ENCODE measurements at regions not wholly inside any gene's neighbourhood (a gene's known extent, or its start where the extent isn't known, plus 50 kb on each side); places are given as distances from the start of the nearest gene placed in this dataset.
"Not testable (repeated sequence)": the region's sequence is repeated elsewhere in the genome, so short reads cannot be mapped to it uniquely, and the experiment has no call there.

DNA sequence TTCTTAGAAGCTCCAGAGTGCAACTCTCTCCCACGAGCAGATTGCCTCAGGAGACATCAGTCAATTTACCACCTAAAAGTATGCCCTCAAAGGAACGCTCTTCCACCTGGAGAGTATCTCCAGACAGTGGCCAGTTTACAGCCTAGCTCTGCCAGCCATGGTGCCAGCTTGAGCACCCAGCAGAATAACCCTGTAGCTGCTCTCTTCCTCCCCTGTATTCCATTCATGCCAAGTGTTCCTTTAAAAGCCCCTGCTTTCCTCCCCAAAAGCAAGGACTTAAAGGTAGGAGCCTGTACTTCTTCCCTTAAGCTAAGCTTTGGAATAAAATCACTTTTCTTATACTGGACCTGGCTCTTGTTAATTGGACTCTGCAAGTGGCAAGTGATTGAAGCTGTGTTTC lies 245.4 kb upstream of the TMEM132C start:
- Histone ChIP-seq H3K4me3 (ENCODE audit: low read length) (no peak overlapping the region), H3K4me1 (ENCODE audit: insufficient read depth, low read length) (no peaks in the 10 kb centered on the region), H2AFZ (ENCODE audit: low read depth, low read length) (no peak overlapping the region), H3K36me3 (ENCODE audit: insufficient read depth, low read length) (no peaks in the 10 kb centered on the region), H3K27me3 (ENCODE audit: insufficient read depth, low read length) (no peaks in the 10 kb centered on the region), H3K9me3 (ENCODE audit: low read length) (no peaks in the 10 kb centered on the region)

DNA sequence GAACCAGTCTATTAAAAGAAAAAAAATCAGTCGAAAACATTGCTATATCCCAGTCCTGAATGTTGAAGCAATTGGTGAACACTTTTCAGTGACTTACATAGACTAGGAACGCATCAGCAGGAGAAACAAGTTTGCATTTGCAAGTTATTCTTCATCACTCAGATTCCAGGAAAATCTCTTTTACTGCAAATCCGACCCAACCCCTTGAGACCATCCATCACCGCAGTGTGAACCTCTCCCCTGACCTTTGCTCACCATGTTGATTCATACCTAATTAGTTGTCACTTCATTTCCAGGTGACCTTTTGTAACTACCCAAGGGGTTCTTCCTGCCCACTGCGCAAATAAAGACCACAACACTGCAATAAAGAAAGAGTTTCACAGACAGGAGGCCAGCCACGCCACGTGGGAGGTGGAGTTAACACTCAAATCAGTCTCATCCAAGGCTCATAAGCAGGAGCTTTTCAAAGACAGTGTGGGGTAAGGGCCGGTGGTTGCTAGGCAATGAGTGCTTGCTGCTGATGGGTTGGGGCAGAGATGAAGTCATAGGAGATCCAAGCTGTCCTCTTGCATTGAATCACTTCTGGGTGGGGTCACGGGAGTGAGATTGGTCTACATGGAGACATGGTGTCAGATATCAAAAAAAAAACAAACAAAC lies 241.3 kb upstream of the TMEM132C start:
- H3K4me1 ChIP-seq (ENCODE audit: insufficient read depth, low read length): no peaks in the 10 kb centered on the region

DNA sequence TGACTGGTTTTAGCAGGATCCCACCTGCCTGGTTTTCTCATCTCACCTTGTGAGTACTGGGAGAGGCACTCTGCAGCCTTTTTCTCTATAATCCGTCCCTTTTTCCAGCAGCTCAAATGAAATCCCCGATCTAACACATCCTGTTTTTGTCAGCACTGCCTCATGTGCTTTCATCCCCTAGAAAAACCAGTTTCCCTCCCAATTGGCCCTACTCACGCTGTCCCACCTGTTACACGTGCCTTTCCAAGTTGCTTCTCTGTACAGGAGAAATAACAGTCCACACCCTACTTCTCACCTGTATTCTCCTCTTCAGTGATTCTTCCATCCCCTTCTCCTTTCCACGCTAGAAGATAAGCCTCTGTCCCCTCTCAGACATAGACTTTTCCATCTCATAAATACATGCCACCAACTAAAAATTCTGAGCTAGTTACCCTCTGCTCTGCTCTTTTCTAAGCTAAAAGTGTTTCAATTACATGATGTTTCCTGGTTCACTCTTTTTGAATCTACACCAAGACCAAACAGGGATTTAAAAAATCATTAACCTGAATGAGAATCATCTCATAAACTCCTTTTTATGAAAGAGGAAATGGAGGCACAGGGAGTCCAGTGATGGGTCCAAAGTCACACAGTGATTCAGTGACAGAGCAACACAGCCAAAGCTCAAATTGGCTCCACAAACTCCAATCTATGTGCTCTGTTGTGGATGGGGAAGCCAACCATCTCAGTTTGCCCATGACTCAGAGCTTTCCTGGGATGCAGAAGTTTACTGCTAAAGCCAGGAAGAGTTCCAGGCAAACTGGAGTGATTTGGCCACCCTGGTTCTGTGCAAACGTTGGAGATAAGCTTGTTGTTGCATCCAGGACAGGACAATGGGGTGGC lies 240.0 kb upstream of the TMEM132C start:
- Histone ChIP-seq H3K4me3 (ENCODE audit: low read length) (no peak overlapping the region), H3K36me3 (ENCODE audit: insufficient read depth, low read length) (no peaks in the 10 kb centered on the region), H3K4me1 (ENCODE audit: insufficient read depth, low read length) (no peaks in the 10 kb centered on the region), H2AFZ (ENCODE audit: low read depth, low read length) (no peak overlapping the region), H3K9me3 (ENCODE audit: low read length) (no peaks in the 10 kb centered on the region), H3K27me3 (ENCODE audit: insufficient read depth, low read length) (peaks cover 2% of the 10 kb centered on the region)

More for the DNA sequence above, 241.3 kb upstream of the TMEM132C start:
- no peak overlapping the region for H3K4me3 ChIP-seq (ENCODE audit: low read length)
- H2AFZ ChIP-seq (ENCODE audit: low read depth, low read length): no peak overlapping the region
- H3K9me3 ChIP-seq (ENCODE audit: low read length): no peaks in the 10 kb centered on the region
- no peaks in the 10 kb centered on the region for H3K36me3 ChIP-seq (ENCODE audit: insufficient read depth, low read length)
- no peaks in the 10 kb centered on the region for H3K27me3 ChIP-seq (ENCODE audit: insufficient read depth, low read length)

DNA sequence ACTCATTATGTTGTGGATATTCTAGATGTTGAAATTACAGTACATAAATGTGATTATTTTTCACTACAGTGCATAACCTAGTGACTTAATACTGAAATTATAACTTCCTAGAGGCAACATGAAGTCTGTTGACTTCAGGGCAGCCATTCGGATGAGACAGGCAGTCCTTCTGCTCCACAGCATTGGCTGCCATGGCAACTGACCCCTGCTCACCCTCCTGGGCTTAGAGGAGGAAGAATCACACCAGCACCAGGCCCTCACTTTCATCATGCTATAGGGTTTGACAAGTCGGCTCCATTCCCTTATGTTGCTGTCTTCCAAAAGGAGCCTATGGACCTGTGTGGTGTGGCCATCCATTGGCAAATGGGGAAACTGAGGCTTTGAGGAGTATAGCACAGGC lies 233.5 kb upstream of the TMEM132C start:
- Histone ChIP-seq H3K36me3 (ENCODE audit: insufficient read depth, low read length) (no peaks in the 10 kb centered on the region), H3K27me3 (ENCODE audit: insufficient read depth, low read length) (peaks cover 2% of the 10 kb centered on the region), H3K4me1 (ENCODE audit: insufficient read depth, low read length) (no peaks in the 10 kb centered on the region), H3K9me3 (ENCODE audit: low read length) (no peaks in the 10 kb centered on the region), H2AFZ (ENCODE audit: low read depth, low read length) (no peak overlapping the region), H3K4me3 (ENCODE audit: low read length) (no peak overlapping the region)

DNA sequence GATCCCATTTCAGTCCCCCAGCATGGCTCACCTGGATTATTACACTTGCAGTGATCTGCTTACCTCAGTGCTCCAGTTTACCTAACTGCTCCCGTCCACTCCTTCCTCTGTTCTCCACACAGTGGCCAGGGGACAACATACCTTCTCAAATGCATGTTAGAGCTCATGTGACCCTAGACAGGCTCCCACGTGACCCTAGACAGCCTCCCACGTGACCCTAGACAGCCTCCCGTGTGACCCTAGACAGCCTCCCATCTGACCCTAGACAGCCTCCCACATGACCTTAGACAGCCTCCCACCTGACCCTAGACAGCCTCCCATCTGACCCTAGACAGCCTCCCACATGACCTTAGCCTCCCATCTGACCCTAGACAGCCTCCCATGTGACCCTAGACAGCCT lies 226.0 kb upstream of the TMEM132C start:
- Histone ChIP-seq H3K9me3 (ENCODE audit: low read length) (no peaks in the 10 kb centered on the region), H3K36me3 (ENCODE audit: insufficient read depth, low read length) (no peaks in the 10 kb centered on the region), H3K27me3 (ENCODE audit: insufficient read depth, low read length) (no peaks in the 10 kb centered on the region), H3K4me1 (ENCODE audit: insufficient read depth, low read length) (no peaks in the 10 kb centered on the region), H2AFZ (ENCODE audit: low read depth, low read length) (no peak overlapping the region), H3K4me3 (ENCODE audit: low read length) (no peak overlapping the region)

DNA sequence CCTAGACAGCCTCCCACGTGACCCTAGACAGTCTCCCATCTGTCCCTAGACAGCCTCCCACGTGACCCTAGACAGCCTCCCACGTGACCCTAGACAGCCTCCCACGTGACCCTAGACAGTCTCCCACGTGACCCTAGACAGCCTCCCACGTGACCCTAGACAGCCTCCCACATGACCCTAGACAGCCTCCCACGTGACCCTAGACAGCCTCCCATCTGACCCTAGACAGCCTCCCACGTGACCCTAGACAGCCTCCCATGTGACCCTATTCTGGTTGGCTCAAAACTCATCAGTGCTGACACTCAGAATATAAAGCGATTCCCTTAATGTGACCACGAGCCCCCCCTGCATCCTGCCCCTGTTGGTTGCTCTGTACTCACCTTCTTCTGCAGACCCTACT lies 224.7 kb upstream of the TMEM132C start:
- not testable (repeated sequence) for H3K4me3 ChIP-seq (ENCODE audit: low read length); H3K4me1 ChIP-seq (ENCODE audit: insufficient read depth, low read length); H3K9me3 ChIP-seq (ENCODE audit: low read length); H3K27me3 ChIP-seq (ENCODE audit: insufficient read depth, low read length); H2AFZ ChIP-seq (ENCODE audit: low read depth, low read length); H3K36me3 ChIP-seq (ENCODE audit: insufficient read depth, low read length)

DNA sequence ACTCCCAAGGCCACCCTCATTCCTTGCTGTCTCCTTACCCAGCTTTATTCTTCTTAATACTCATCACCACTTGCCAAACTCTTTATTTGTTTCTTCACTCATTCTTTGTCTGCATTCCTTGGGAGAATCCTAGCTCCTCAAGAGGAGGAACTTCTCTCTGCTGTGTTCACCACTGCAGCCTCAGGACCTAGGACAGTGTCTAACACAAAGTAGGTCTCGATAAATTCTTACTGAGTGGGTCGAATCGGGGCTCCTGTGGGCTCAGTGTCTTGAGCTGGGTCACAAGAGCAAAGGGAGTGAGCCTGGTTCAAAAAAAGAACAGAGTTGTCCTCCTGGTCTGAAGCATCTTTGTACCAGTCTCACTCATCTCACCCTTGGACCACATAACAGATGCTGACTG lies 224.1 kb upstream of the TMEM132C start:
- no peak overlapping the region for H3K4me3 ChIP-seq (ENCODE audit: low read length)
- H3K36me3 ChIP-seq (ENCODE audit: insufficient read depth, low read length): no peaks in the 10 kb centered on the region
- no peaks in the 10 kb centered on the region for H3K4me1 ChIP-seq (ENCODE audit: insufficient read depth, low read length)
- no peak overlapping the region for H2AFZ ChIP-seq (ENCODE audit: low read depth, low read length)
- no peaks in the 10 kb centered on the region for H3K27me3 ChIP-seq (ENCODE audit: insufficient read depth, low read length)
- no peaks in the 10 kb centered on the region for H3K9me3 ChIP-seq (ENCODE audit: low read length)

DNA sequence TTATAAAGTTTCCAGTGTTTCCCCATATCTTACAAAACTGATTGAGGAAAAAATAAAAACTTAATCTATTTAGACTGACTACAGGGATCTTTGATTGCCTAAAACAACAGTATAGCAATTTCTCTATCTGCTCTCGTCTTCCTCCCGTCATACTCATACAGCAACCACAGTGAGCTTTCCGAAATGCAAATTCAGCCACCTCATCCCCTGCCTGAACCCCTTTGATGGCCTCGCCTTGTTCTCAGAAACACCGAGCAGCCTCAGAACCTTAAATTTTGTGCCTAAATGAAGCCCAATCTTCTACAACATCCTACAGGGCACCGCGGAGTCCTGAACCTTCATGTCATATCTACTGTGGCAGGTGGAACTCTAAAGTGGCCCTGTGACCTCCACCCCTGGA lies 223.7 kb upstream of the TMEM132C start:
- Histone ChIP-seq H3K36me3 (ENCODE audit: insufficient read depth, low read length) (no peaks in the 10 kb centered on the region), H3K4me3 (ENCODE audit: low read length) (no peak overlapping the region), H3K9me3 (ENCODE audit: low read length) (no peaks in the 10 kb centered on the region), H3K4me1 (ENCODE audit: insufficient read depth, low read length) (no peaks in the 10 kb centered on the region), H2AFZ (ENCODE audit: low read depth, low read length) (no peak overlapping the region), H3K27me3 (ENCODE audit: insufficient read depth, low read length) (no peaks in the 10 kb centered on the region)

DNA sequence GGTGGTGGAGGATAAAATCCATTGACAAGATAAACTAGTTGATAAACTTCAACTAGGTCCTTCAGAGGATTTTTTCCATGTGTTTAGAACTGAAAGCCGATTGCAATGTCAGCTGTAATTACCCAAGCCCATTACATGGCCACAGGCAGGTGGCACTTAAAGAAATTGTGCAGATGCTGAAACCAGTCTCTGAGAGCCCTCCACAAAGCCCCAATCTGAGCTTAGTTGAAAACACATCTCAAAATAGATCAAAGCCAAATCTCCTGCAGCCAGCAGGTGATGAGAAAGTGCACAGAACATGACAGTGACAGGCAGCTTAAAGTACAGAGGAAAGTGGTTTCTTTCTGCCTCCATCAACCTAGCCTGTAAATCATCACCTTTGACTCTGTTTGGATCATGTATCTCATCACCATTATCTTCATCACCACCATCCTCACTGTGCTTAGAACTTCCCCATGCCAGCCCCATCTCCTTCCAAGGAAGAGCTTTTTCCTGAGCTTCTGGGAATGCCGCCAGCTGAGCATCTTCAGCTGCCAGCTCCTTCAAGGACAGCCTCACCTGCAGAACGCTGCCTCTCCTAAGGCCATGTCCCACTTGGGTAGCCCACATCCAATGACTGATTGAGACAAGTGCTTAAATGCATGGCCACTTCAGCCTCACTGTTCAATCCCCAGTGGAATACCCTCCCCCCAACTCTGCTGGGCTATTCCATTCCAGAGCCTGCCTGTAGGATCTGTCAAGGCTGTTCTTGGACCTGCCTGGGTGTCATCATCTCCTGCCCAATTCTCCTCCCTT lies 219.5 kb upstream of the TMEM132C start:
- Histone ChIP-seq H3K9me3 (ENCODE audit: low read length) (no peaks in the 10 kb centered on the region), H3K4me3 (ENCODE audit: low read length) (no peak overlapping the region), H3K27me3 (ENCODE audit: insufficient read depth, low read length) (peaks cover 2% of the 10 kb centered on the region), H2AFZ (ENCODE audit: low read depth, low read length) (no peak overlapping the region), H3K36me3 (ENCODE audit: insufficient read depth, low read length) (no peaks in the 10 kb centered on the region), H3K4me1 (ENCODE audit: insufficient read depth, low read length) (no peaks in the 10 kb centered on the region)

DNA sequence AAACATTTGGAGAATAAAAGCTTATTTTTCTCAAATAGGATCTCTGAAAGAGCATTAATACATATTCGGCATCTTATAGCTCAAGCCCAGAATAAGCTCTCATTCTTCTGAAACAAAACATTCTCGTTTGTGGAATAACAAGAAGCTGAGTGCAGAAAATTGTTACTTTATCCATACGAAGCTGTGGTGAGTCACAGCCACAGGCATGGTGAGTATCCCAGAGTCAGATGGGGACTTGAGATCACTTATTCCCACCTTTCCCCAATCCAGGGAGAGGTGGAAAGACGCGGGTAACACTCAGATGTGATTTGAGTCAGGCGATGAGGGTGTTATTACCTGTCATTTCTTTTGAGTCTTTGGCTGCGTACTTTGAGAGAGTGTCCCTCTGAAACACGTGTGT lies 214.6 kb upstream of the TMEM132C start:
- H2AFZ ChIP-seq (ENCODE audit: low read depth, low read length): no peak overlapping the region
- no peaks in the 10 kb centered on the region for H3K9me3 ChIP-seq (ENCODE audit: low read length)
- no peaks in the 10 kb centered on the region for H3K36me3 ChIP-seq (ENCODE audit: insufficient read depth, low read length)
- H3K4me3 ChIP-seq (ENCODE audit: low read length): no peak overlapping the region
- peaks cover 4% of the 10 kb centered on the region for H3K27me3 ChIP-seq (ENCODE audit: insufficient read depth, low read length)
- H3K4me1 ChIP-seq (ENCODE audit: insufficient read depth, low read length): peaks cover 3% of the 10 kb centered on the region

DNA sequence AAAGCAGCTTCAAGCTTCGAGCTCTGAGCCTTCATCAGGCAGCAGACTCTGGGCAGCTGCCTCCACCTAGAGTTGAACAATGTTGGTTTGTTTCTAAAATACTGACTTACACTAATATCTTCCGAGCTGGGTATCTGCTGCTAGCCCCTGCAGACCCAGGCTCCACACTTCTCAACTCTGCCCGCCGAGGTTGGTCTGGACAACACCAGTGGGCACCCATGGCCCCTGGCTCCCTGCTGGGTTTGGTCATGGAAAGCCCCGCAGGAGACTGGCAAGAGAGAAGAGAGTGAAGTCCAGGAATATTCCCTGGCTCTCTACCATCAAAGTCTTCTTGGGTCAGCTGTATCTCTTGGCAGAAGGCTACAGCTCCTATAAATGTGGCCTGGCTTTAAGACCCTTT lies 214.2 kb upstream of the TMEM132C start:
- Histone ChIP-seq H3K4me1 (ENCODE audit: insufficient read depth, low read length) (peaks cover 3% of the 10 kb centered on the region), H2AFZ (ENCODE audit: low read depth, low read length) (no peak overlapping the region), H3K4me3 (ENCODE audit: low read length) (no peak overlapping the region), H3K36me3 (ENCODE audit: insufficient read depth, low read length) (no peaks in the 10 kb centered on the region), H3K27me3 (ENCODE audit: insufficient read depth, low read length) (peaks cover 4% of the 10 kb centered on the region), H3K9me3 (ENCODE audit: low read length) (no peaks in the 10 kb centered on the region)

DNA sequence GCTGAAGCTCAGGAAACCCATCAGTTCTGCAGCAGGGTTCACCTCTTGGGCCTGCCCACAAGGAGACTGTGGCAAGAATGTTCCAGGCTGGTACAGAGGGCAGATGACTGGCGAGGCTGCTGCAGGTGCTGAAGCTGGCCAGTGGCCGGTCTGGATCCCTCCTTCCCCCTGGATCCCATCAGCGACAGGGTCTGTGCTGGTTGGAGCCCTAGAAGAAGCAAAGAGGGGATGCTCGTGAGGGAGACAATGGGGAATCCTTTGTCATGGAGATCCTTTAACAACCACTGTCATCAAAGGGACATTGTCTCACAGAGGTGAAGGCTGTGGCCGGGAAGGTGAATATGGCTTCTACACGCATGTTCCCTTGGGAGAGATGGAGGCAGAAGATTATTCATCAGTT lies 211.4 kb upstream of the TMEM132C start:
- Histone ChIP-seq H3K36me3 (ENCODE audit: insufficient read depth, low read length) (no peaks in the 10 kb centered on the region), H3K4me3 (ENCODE audit: low read length) (no peak overlapping the region), H3K27me3 (ENCODE audit: insufficient read depth, low read length) (peaks cover 4% of the 10 kb centered on the region), H3K4me1 (ENCODE audit: insufficient read depth, low read length) (peaks cover 3% of the 10 kb centered on the region), H2AFZ (ENCODE audit: low read depth, low read length) (no peak overlapping the region), H3K9me3 (ENCODE audit: low read length) (no peaks in the 10 kb centered on the region)

DNA sequence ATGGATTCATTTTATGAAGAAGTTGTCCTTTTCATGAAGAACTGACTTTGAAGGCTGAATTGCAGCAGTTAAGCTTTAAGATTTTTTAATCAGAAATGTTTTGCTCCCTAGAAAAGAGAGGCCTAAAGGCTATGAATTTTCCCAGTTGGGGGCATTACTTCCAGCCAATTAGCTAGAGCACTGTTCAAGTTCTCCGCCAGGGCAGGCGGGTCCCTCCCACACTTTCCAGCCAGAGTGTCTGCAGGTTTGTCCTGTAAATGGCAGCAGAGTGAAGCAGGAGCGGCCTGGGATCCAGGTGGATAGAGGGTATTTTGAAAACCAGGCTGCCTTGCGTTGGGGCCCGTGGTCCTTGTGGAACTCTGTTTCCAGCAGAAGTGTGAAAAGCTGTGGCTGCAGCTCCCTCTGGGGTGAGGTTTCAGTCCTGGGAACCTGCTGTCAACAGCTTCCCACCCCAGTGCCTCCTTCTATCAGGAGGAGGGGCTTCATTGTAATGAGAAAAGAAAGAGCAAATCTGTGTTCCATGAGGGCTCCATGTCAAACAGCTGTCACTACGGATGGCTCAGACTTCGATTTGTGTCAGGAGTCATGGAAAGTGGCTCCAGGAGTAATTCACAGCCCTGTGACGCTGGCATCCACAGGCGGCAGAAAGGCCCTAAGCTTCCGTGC lies 210.7 kb upstream of the TMEM132C start:
- Histone ChIP-seq H3K27me3 (ENCODE audit: insufficient read depth, low read length) (peaks cover 4% of the 10 kb centered on the region), H3K4me1 (ENCODE audit: insufficient read depth, low read length) (peaks cover 3% of the 10 kb centered on the region), H3K36me3 (ENCODE audit: insufficient read depth, low read length) (no peaks in the 10 kb centered on the region), H3K9me3 (ENCODE audit: low read length) (no peaks in the 10 kb centered on the region), H2AFZ (ENCODE audit: low read depth, low read length) (no peak overlapping the region), H3K4me3 (ENCODE audit: low read length) (no peak overlapping the region)
